ENCODE measurements at regions not wholly inside any gene's neighbourhood (a gene's known extent, or its start where the extent isn't known, plus 50 kb on each side); places are given as distances from the start of the nearest gene placed in this dataset.

DNA sequence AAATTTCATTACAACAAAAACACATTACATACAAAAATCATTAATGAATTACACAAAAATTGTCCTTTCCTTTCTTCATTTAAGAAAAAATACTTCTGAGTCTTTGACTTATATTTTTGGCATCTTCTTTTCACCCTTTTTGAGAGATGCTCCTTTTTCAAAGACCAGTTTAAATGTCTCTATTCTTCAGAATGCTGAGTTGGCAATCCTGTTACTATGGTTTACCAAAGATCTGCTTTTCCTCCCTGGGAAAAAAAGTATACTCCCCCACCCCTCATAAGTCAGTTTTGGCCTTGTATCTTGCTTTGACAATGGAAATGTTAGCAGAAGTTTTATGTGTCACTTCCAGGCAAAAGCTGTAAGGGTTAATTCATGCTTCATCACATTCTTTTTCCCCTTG is 198.4 kb upstream of the GRM3 start (continued):
- TF ChIP-seq, protein P1, sequence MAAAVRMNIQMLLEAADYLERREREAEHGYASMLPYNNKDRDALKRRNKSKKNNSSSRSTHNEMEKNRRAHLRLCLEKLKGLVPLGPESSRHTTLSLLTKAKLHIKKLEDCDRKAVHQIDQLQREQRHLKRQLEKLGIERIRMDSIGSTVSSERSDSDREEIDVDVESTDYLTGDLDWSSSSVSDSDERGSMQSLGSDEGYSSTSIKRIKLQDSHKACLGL (CRISPR knock-in tag; IDR thresholded peaks at IDR 0.05; ENCODE audit: borderline replicate concordance, poor library complexity, severe bottlenecking), result no peak
- TF ChIP-seq KAT7 (CRISPR knock-in tag; IDR thresholded peaks at IDR 0.05; ENCODE audit: borderline replicate concordance) (no peak), TBL1XR1 (IDR thresholded peaks at IDR 0.05; ENCODE audit: low read length in 2 of 2) (no peak), ZBTB26 (CRISPR knock-in tag; IDR thresholded peaks at IDR 0.05) (no peak), SUPT5H (IDR thresholded peaks at IDR 0.05) (no peak), MAFF (IDR thresholded peaks at IDR 0.05; ENCODE audit: low read length) (peak; percentile 71), CBX1 (IDR thresholded peaks at IDR 0.05; ENCODE audit: low read depth) (no peak), POLR2AphosphoS5 (IDR thresholded peaks at IDR 0.05; ENCODE audit: control insufficient read depth, insufficient read depth, low read depth, low read length) (no peak), SRF (CRISPR knock-in tag; IDR thresholded peaks at IDR 0.05) (no peak)
- TF ChIP-seq, protein P2, sequence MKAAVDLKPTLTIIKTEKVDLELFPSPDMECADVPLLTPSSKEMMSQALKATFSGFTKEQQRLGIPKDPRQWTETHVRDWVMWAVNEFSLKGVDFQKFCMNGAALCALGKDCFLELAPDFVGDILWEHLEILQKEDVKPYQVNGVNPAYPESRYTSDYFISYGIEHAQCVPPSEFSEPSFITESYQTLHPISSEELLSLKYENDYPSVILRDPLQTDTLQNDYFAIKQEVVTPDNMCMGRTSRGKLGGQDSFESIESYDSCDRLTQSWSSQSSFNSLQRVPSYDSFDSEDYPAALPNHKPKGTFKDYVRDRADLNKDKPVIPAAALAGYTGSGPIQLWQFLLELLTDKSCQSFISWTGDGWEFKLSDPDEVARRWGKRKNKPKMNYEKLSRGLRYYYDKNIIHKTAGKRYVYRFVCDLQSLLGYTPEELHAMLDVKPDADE (conservative IDR thresholded peaks at IDR 0.05; ENCODE audit: control insufficient read depth, low read depth, low read length), result no peak

All from K562 (cell line).